Activated CD8-positive, alpha-beta T cell treated with anti-CD3 and anti-CD28 coated beads, Interleukin-2, amount 10 ng/mL, durations not matched to agents 7 days and 5 days (primary cell): ENCODE measurements at regions not wholly inside any gene's neighbourhood (a gene's known extent, or its start where the extent isn't known, plus 50 kb on each side); places are given as distances from the start of the nearest gene placed in this dataset.
"Not testable (repeated sequence)": the region's sequence is repeated elsewhere in the genome, so short reads cannot be mapped to it uniquely, and the experiment has no call there.

Experiments
- ATAC-seq: fragments of 150-1000 bp; cut with Tn5 transposase; one replicate; pipeline ENCODE4 v1.10.0; 2021; ENCODE audit warnings: moderate library complexity
- CTCF ChIA-PET: fragments of 350-600 bp; sonication (Branson Sonifier 250); formaldehyde crosslinking; loops from one replicate; lab custom pipeline; 2021; ENCODE audit warnings: antibody characterized with exemption; lab: Charles Lee
- POLR2A ChIA-PET: fragments of 350-600 bp; sonication (Branson Sonifier 250); formaldehyde crosslinking; loops from one replicate; lab custom pipeline; 2021; ENCODE audit warnings: antibody characterized with exemption; lab: Charles Lee
- DNase-seq: peaks from one replicate; pipeline ENCODE4 v3.0.0-alpha.2; 2020
- H3K27ac Mint-ChIP-seq: one replicate; pipeline ENCODE4 v1.8.0; 2021; ENCODE audit warnings: mild to moderate bottlenecking, mixed read lengths
- H3K27me3 Mint-ChIP-seq: one replicate; pipeline ENCODE4 v1.8.0; 2021; ENCODE audit warnings: low read depth, mixed read lengths
- H3K36me3 Mint-ChIP-seq: one replicate; pipeline ENCODE4 v1.8.0; 2021; ENCODE audit warnings: low read depth, mixed read lengths
- H3K4me1 Mint-ChIP-seq: one replicate; pipeline ENCODE4 v1.8.0; 2021; ENCODE audit warnings: low read depth, mixed read lengths
- H3K4me3 Mint-ChIP-seq: one replicate; pipeline ENCODE4 v1.8.0; 2021; ENCODE audit warnings: mild to moderate bottlenecking, mixed read lengths
- H3K9me3 Mint-ChIP-seq: one replicate; pipeline ENCODE4 v1.8.0; 2022; ENCODE audit warnings: mixed read lengths; ENCODE audit not compliant: insufficient read depth

- ATAC-seq, H3K27ac Mint-ChIP-seq, DNase-seq, H3K4me1 Mint-ChIP-seq, H3K4me3 Mint-ChIP-seq, H3K9me3 Mint-ChIP-seq, H3K36me3 Mint-ChIP-seq, CTCF ChIA-PET: not testable (repeated sequence)
- POLR2A ChIA-PET: interaction anchor here (0.6 kb wide), 1 partner anchor 1970 kb away, joined by 5 read pairs; no protein-coding TSS in a partner anchor
- peaks cover 16% of the 10 kb centered on the region for H3K27me3 Mint-ChIP-seq
Measured at GRCh38 chr21:38640355-38640742, 142.1 kb upstream of the ERG start.

DNA sequence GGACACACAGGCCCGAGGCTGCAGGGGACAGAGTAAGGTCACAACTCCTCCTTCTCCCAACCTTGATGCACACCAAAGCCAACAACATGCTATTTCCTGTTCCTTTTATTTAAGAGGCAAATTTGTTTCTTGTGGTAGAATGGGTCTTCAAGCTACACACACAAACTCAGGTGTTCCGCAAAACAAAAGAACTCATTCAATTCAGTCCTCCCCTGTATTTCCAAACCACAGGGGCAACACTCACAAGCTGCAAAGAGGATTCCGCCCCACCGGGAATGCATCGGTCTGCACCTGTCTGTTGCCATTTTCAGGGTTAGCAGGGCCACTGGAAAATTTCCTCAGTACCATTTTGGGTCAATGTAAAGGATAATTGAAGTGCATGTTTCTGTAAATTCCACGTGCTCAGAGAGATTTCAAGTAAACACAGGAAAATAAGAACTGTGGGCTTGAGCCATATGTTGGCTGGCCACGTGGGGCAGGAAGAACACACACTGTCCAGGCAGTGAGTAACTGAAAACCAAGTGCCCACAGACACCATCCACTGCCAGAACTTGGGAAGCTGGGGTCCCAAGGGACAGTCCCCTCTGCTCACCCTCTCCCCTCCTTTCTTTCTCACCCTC is 145.2 kb upstream of the ERG start:
- DNase-seq (no peak), ATAC-seq (no peak)
- H3K36me3 Mint-ChIP-seq: no peaks in the 10 kb centered on the region
- peaks cover 5% of the 10 kb centered on the region for H3K4me1 Mint-ChIP-seq
- H3K9me3 Mint-ChIP-seq: peaks cover 3% of the 10 kb centered on the region
- no peak overlapping the region for H3K27ac Mint-ChIP-seq
- no peak overlapping the region for H3K4me3 Mint-ChIP-seq
- POLR2A ChIA-PET: no interaction called here
- CTCF ChIA-PET: no interaction called here
- H3K27me3 Mint-ChIP-seq: peaks cover 23% of the 10 kb centered on the region

- Mint-ChIP-seq H3K27ac (no peak overlapping the region), H3K4me1 (no peaks in the 10 kb centered on the region), H3K27me3 (peaks cover 23% of the 10 kb centered on the region), H3K4me3 (no peak overlapping the region), H3K9me3 (peaks cover 3% of the 10 kb centered on the region), H3K36me3 (no peaks in the 10 kb centered on the region)
- DNase-seq (no peak), ATAC-seq (no peak)
- ChIA-PET CTCF (no interaction called here), POLR2A (no interaction called here)
Measured at GRCh38 chr21:38645282-38645681, 147.0 kb upstream of the ERG start.

- POLR2A ChIA-PET: no interaction called here
- Mint-ChIP-seq H3K27ac (no peak overlapping the region), H3K9me3 (no peaks in the 10 kb centered on the region), H3K27me3 (peaks cover 21% of the 10 kb centered on the region), H3K36me3 (no peaks in the 10 kb centered on the region), H3K4me1 (no peaks in the 10 kb centered on the region), H3K4me3 (no peak overlapping the region)
- DNase-seq (no peak), ATAC-seq (no peak)
- CTCF ChIA-PET: no interaction called here
Measured at GRCh38 chr21:38646213-38646837, 148.0 kb upstream of the ERG start.

- Mint-ChIP-seq H3K36me3 (no peaks in the 10 kb centered on the region), H3K27ac (no peak overlapping the region), H3K27me3 (peaks cover 10% of the 10 kb centered on the region), H3K4me3 (no peak overlapping the region), H3K4me1 (no peaks in the 10 kb centered on the region), H3K9me3 (no peaks in the 10 kb centered on the region)
- DNase-seq: no peak
- CTCF ChIA-PET: no interaction called here
- POLR2A ChIA-PET: no interaction called here
- ATAC-seq: no peak
Measured at GRCh38 chr21:38649120-38649519, 150.8 kb upstream of the ERG start.

DNA sequence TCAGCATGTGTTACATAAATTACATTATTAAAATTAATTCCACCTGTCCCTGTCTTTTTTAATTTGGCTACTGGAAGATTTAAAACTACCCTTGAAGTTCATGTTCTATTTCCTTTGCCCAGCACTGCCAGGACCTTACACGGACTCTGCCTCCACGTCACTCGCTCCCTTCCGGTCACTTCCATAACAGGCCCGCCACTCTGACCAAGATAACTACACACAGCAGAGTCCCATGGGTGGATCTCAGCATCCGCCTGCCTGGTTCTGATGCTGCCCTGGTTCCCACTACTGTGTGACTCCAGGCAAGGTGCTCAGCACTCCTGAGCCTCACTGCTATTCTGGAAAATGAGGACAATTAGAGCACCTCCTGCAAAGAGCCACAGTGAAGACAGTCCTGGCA is 153.3 kb upstream of the ERG start:
- Mint-ChIP-seq H3K27me3 (peaks cover 12% of the 10 kb centered on the region), H3K4me3 (no peak overlapping the region), H3K9me3 (no peaks in the 10 kb centered on the region), H3K4me1 (no peaks in the 10 kb centered on the region), H3K36me3 (no peaks in the 10 kb centered on the region), H3K27ac (no peak overlapping the region)
- DNase-seq (no peak), ATAC-seq (no peak)
- CTCF ChIA-PET: no interaction called here
- POLR2A ChIA-PET: no interaction called here

GRCh38 chr21:38652396-38652795 is 153.3 kb upstream of the ETS2 start:
- ATAC-seq: no peak
- H3K4me3 Mint-ChIP-seq: no peak overlapping the region
- CTCF ChIA-PET: no interaction called here

GRCh38 chr21:38654580-38654979 is 151.1 kb upstream of the ETS2 start:
- ChIA-PET CTCF (no interaction called here), POLR2A (no interaction called here)
- no peaks in the 10 kb centered on the region for H3K9me3 Mint-ChIP-seq
- no peak for ATAC-seq
- H3K4me3 Mint-ChIP-seq: no peak overlapping the region
- H3K27me3 Mint-ChIP-seq: peaks cover 27% of the 10 kb centered on the region
- no peak overlapping the region for H3K27ac Mint-ChIP-seq
- no peak for DNase-seq
- H3K4me1 Mint-ChIP-seq: no peaks in the 10 kb centered on the region
- H3K36me3 Mint-ChIP-seq: no peaks in the 10 kb centered on the region

More at GRCh38 chr21:38652396-38652795, 153.3 kb upstream of the ETS2 start:
- Mint-ChIP-seq H3K4me1 (no peaks in the 10 kb centered on the region), H3K36me3 (no peaks in the 10 kb centered on the region), H3K9me3 (no peaks in the 10 kb centered on the region), H3K27ac (no peak overlapping the region), H3K27me3 (peaks cover 16% of the 10 kb centered on the region)
- POLR2A ChIA-PET: no interaction called here
- DNase-seq: no peak

DNA sequence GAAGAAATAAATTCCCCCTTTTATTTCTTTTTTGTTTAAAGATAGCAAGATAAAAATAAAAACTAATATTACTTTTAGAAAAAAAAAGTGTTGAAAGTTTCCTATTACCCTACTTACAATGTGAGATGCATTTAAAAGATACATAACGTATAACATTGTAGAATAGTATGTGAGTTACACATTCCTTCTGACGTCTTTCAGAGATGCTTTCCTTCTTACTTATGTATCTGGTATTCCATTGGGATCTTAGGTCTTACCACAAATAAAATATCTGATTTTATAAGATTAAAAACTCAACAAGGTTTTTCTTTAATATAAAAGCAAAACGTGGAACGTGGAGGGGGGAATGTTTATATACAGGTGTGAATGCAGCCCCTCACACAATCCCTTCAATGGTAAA is 147.2 kb upstream of the ETS2 start:
- no peak overlapping the region for H3K27ac Mint-ChIP-seq
- ATAC-seq (no peak), DNase-seq (no peak)
- H3K9me3 Mint-ChIP-seq: no peaks in the 10 kb centered on the region
- peaks cover 11% of the 10 kb centered on the region for H3K4me1 Mint-ChIP-seq
- H3K27me3 Mint-ChIP-seq: peaks cover 54% of the 10 kb centered on the region
- ChIA-PET CTCF (interaction anchor here (0.9 kb wide), 1 partner anchor 11 kb away, joined by 4 read pairs; no protein-coding TSS in a partner anchor), POLR2A (no interaction called here)
- no peaks in the 10 kb centered on the region for H3K36me3 Mint-ChIP-seq
- no peak overlapping the region for H3K4me3 Mint-ChIP-seq

GRCh38 chr21:38659936-38660332 is 145.8 kb upstream of the ETS2 start:
- no peak for DNase-seq
- H3K4me3 Mint-ChIP-seq: peak overlapping the region; percentile 37
- H3K36me3 Mint-ChIP-seq: no peaks in the 10 kb centered on the region
- peaks cover 11% of the 10 kb centered on the region for H3K4me1 Mint-ChIP-seq
- no peak overlapping the region for H3K27ac Mint-ChIP-seq
- CTCF ChIA-PET: no interaction called here
- H3K9me3 Mint-ChIP-seq: no peaks in the 10 kb centered on the region
- POLR2A ChIA-PET: no interaction called here
- H3K27me3 Mint-ChIP-seq: peaks cover 63% of the 10 kb centered on the region
- no peak for ATAC-seq

- H3K27ac Mint-ChIP-seq: no peak overlapping the region
- no peaks in the 10 kb centered on the region for H3K36me3 Mint-ChIP-seq
- DNase-seq (no peak), ATAC-seq (peak; percentile 27)
- H3K4me3 Mint-ChIP-seq: peak overlapping the region; percentile 55
- ChIA-PET POLR2A (no interaction called here), CTCF (no interaction called here)
- H3K27me3 Mint-ChIP-seq: peaks cover 57% of the 10 kb centered on the region
- H3K4me1 Mint-ChIP-seq: peaks cover 11% of the 10 kb centered on the region
- H3K9me3 Mint-ChIP-seq: no peaks in the 10 kb centered on the region
Measured at GRCh38 chr21:38660333-38661196, 145.2 kb upstream of the ETS2 start.
